A673 (cell line): ENCODE measurements at regions not wholly inside any gene's neighbourhood (a gene's known extent, or its start where the extent isn't known, plus 50 kb on each side); places are given as distances from the start of the nearest gene placed in this dataset.

Source experiments
- BruUV-seq: library from RNA; stranded (reverse); fragments of 400-500 nt; replicated peaks from 2 replicates; lab custom pipeline; 2021; lab: Mats Ljungman, UMichigan
- CTCF ChIA-PET: fragments of 300-600 bp; sonication (Branson Sonifier 250); formaldehyde crosslinking; loops from one replicate; lab custom pipeline; 2022; ENCODE audit warnings: antibody characterized with exemption; lab: Charles Lee
- POLR2A ChIA-PET: fragments of 300-600 bp; sonication (Branson Sonifier 250); formaldehyde crosslinking; loops from one replicate; lab custom pipeline; 2022; ENCODE audit warnings: antibody characterized with exemption; ENCODE audit not compliant: low non-redundant PET; lab: Charles Lee
- DNase-seq: peaks from one replicate; pipeline ENCODE4 v3.0.0-alpha.2; 2015; ENCODE audit warnings: low spot score
- H3K27ac ChIP-seq: fragments of 200-600 bp; sonication (generic); 2 replicates; pipeline ENCODE4 v1.5.1; 2016; ENCODE audit warnings: mixed run types, low read depth, mild to moderate bottlenecking, mixed read lengths, antibody characterized with exemption, low read length; ENCODE audit not compliant: poor library complexity, severe bottlenecking
- H3K27me3 ChIP-seq: fragments of 200-600 bp; sonication (generic); replicated peaks from 2 replicates; pipeline ENCODE4 v1.6.1; 2017; ENCODE audit warnings: mixed run types, low read depth, mild to moderate bottlenecking, mixed read lengths, antibody characterized with exemption, low read length; ENCODE audit not compliant: insufficient read depth, poor library complexity
- H3K36me3 ChIP-seq: fragments of 200-600 bp; sonication (generic); 2 replicates; pipeline ENCODE4 v1.6.1; 2016; ENCODE audit warnings: mixed run types, mild to moderate bottlenecking, mixed read lengths, antibody characterized with exemption, low read length; ENCODE audit not compliant: insufficient read depth, poor library complexity, severe bottlenecking
- H3K4me1 ChIP-seq: fragments of 200-600 bp; sonication (generic); 2 replicates; pipeline ENCODE4 v1.6.1; 2017; ENCODE audit warnings: mixed run types, mild to moderate bottlenecking, mixed read lengths, antibody characterized with exemption, low read length; ENCODE audit not compliant: insufficient read depth, poor library complexity, severe bottlenecking
- H3K4me3 ChIP-seq: fragments of 200-600 bp; sonication (generic); 2 replicates; pipeline ENCODE4 v1.5.1; 2016; ENCODE audit warnings: low read depth, mixed run types, mild to moderate bottlenecking, mixed read lengths, low read length; ENCODE audit not compliant: poor library complexity, severe bottlenecking
- H3K9me3 ChIP-seq: fragments of 200-600 bp; sonication (generic); 2 replicates; pipeline ENCODE4 v1.6.1; 2016; ENCODE audit warnings: mixed run types, low read depth, mild to moderate bottlenecking, mixed read lengths, antibody characterized with exemption, low read length; ENCODE audit not compliant: poor library complexity, severe bottlenecking
- EZH2 ChIP-seq: fragments of 200-600 bp; sonication (generic); IDR thresholded peaks from 2 replicates; pipeline ENCODE4 v1.6.1; 2017; ENCODE audit warnings: borderline replicate concordance, low read depth, mild to moderate bottlenecking, mixed read lengths, antibody characterized with exemption, low read length; ENCODE audit not compliant: poor library complexity, severe bottlenecking
- intact Hi-C: fragments of 100-400 bp; cut with micrococcal nuclease; formaldehyde crosslinking; loops from one replicate; pipeline ENCODE4 v1.10.0; 2022; ENCODE audit not compliant: unreplicated experiment
- TF ChIP-seq, protein P1 (sequence below): fragments of 300-800, 200-600 bp; sonication (generic); conservative IDR thresholded peaks from 2 replicates; pipeline ENCODE4 v1.5.1; 2017; ENCODE audit warnings: low read depth, mild to moderate bottlenecking, antibody characterized with exemption, low read length, moderate library complexity, mixed read lengths

DNA sequence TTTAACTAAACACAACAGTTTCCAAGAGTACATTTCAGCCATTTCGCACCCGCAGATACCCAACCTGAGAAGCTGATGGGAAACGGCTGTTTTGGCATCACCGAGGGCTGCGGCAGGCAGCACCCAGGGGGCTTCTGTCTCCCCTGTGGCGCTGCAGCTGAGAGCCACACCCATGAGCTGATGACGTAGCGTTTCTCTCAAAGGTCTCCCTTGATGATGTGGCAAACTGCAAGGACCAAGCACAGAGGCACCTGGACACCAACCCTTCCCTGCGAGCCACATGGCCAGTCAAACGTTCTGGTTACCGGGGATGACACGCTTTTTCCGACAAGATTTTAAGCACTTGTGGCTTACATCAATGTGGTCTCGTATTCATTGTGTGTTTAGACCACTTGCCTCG lies 150.8 kb upstream of the ERG start:
- BruUV-seq = no TSS peak
- TF ChIP-seq, protein P1, sequence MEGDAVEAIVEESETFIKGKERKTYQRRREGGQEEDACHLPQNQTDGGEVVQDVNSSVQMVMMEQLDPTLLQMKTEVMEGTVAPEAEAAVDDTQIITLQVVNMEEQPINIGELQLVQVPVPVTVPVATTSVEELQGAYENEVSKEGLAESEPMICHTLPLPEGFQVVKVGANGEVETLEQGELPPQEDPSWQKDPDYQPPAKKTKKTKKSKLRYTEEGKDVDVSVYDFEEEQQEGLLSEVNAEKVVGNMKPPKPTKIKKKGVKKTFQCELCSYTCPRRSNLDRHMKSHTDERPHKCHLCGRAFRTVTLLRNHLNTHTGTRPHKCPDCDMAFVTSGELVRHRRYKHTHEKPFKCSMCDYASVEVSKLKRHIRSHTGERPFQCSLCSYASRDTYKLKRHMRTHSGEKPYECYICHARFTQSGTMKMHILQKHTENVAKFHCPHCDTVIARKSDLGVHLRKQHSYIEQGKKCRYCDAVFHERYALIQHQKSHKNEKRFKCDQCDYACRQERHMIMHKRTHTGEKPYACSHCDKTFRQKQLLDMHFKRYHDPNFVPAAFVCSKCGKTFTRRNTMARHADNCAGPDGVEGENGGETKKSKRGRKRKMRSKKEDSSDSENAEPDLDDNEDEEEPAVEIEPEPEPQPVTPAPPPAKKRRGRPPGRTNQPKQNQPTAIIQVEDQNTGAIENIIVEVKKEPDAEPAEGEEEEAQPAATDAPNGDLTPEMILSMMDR = no peak
- TF ChIP-seq EZH2 = no peak
- intact Hi-C loops = no loop called here

DNA sequence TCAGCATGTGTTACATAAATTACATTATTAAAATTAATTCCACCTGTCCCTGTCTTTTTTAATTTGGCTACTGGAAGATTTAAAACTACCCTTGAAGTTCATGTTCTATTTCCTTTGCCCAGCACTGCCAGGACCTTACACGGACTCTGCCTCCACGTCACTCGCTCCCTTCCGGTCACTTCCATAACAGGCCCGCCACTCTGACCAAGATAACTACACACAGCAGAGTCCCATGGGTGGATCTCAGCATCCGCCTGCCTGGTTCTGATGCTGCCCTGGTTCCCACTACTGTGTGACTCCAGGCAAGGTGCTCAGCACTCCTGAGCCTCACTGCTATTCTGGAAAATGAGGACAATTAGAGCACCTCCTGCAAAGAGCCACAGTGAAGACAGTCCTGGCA lies 153.3 kb upstream of the ERG start:
- Histone ChIP-seq H3K36me3 (no peaks in the 10 kb centered on the region), H3K27me3 (peaks cover 77% of the 10 kb centered on the region), H3K4me3 (no peak overlapping the region), H3K9me3 (no peaks in the 10 kb centered on the region), H3K4me1 (no peaks in the 10 kb centered on the region), H3K27ac (no peak overlapping the region)
- TF ChIP-seq, protein P1 = no peak
- TF ChIP-seq EZH2 = no peak
- intact Hi-C loops = no loop called here
- POLR2A ChIA-PET = no interaction called here
- CTCF ChIA-PET = no interaction called here
- BruUV-seq = no TSS peak
- DNase-seq = no peak

More for the DNA sequence above, 150.8 kb upstream of the ERG start:
- ChIA-PET POLR2A (no interaction called here), CTCF (no interaction called here)
- Histone ChIP-seq H3K9me3 (no peaks in the 10 kb centered on the region), H3K27me3 (peaks cover 56% of the 10 kb centered on the region), H3K27ac (no peak overlapping the region), H3K4me3 (no peak overlapping the region), H3K36me3 (no peaks in the 10 kb centered on the region), H3K4me1 (no peaks in the 10 kb centered on the region)
- no peak for DNase-seq

DNA sequence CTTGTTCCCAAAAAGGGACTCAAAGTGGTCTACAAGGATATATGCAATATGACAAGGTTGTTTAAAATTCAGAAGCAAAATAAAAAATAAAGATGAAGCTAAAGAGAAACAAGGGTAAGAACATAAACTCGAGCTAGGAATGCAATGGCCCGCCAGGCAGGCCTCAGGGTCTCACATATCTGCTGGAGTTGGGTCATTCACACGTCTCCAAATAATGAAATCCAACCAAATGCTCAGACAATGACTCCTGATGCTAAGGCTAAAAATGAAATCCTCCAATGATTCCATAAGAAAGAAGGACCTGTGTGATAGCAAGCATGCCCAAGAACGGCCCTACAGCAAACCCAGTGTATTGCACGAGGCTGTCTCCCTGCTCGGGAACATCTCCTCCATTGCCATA lies 153.3 kb upstream of the ETS2 start:
- Histone ChIP-seq H3K36me3 (no peaks in the 10 kb centered on the region), H3K27me3 (peaks cover 78% of the 10 kb centered on the region), H3K4me1 (no peaks in the 10 kb centered on the region), H3K9me3 (no peaks in the 10 kb centered on the region), H3K27ac (no peak overlapping the region), H3K4me3 (no peak overlapping the region)
- BruUV-seq = no TSS peak
- intact Hi-C loops = no loop called here
- TF ChIP-seq EZH2 = no peak
- TF ChIP-seq, protein P1 = no peak
- POLR2A ChIA-PET = no interaction called here
- no peak for DNase-seq
- CTCF ChIA-PET = no interaction called here
